ENCODE measurements at regions not wholly inside any gene's neighbourhood (a gene's known extent, or its start where the extent isn't known, plus 50 kb on each side); places are given as distances from the start of the nearest gene placed in this dataset.

GRCh38 chr9:135365013-135365768 is 114.4 kb upstream of the PPP1R26 start:
- no peak for TF ChIP-seq CTCF (IDR thresholded peaks at IDR 0.05; ENCODE audit: insufficient read depth, missing control alignments)
- no peak for FAIRE-seq
- no peak for DNase-seq (ENCODE audit: insufficient read length, low spot score)

GRCh38 chr9:135366104-135366503 is 113.5 kb upstream of the PPP1R26 start:
- DNase-seq (ENCODE audit: insufficient read length, low spot score) (no peak), FAIRE-seq (no peak)
- TF ChIP-seq CTCF (IDR thresholded peaks at IDR 0.05; ENCODE audit: insufficient read depth, missing control alignments): no peak

DNA sequence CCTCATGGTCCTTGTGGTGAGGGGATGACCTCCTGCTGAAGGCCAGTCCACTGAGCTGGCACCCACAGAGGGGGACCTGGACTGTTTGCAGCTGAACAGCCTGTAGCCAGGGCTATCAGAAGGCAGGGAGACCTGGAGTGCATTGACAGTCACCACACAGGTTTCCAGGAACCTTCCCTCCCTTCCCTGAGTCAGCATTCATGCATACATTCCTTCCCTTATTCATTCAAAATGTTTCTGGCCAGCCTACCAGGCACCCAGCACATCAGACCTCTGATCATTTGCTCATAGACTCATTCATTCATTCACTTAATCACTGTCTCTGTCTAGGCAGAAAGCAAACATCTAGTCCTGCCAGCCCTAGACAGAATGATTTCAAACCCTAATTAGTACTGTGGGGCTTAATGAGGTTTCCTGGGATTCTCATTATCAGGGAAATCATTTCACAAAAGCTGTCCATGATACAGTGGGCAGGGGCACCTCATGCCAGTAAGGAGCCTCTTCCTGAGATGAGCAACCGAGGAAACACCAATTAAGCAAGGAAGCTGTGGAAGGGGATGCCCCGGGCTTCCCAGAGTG is 110.1 kb upstream of the PPP1R26 start:
- DNase-seq (ENCODE audit: insufficient read length, low spot score): no peak
- no peak for TF ChIP-seq CTCF (IDR thresholded peaks at IDR 0.05; ENCODE audit: insufficient read depth, missing control alignments)
- no peak for FAIRE-seq

DNA sequence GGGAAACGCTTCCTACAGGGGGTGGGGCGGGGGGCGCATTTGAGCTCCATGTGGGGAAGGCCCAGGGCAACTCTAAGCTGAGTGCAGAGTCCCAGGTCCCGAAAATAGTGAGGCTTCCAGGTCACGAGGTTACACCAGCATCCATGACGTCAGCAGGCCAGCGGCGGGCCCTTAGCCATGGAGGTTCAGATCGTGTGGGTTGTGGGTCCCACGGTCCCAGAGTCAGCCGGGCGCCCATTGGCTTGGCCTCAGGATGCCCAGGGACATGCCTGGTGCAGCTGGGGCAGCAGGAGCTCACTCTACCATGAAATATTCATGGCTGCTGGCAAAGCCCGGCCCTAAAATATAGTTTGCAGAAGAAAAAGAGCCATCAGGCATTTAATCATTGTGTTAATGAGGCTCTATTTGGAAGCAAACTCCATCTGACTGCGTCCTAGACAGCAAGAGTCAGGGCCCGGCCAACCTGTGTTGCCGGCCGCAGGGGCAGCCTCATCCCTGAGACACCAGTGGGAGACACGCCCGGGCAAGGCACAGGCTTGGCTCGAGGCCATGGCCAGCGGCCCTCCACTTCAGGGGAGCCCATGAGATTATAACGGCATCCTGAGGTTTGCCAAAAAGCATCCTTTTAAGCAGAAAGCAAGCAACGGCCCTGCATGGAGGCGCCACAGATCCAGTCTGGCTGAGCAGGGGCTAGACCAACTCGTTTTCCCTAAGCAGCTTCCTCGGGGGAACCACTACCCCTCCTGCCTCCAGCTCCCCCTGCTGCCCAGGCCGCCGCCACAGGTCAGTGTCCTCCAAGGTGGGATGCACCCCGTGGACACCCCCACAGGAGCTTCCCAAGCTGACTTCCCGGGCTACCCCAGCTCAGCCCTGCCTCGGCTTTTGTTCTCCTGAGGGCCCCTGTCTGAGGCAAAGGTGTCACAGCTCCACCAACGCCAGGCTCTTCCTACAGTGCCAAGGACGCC is 108.9 kb upstream of the PPP1R26 start:
- TF ChIP-seq CTCF (IDR thresholded peaks at IDR 0.05; ENCODE audit: insufficient read depth, missing control alignments): peak; percentile 6
- DNase-seq (ENCODE audit: insufficient read length, low spot score): no peak
- FAIRE-seq: no peak

- TF ChIP-seq CTCF (IDR thresholded peaks at IDR 0.05; ENCODE audit: insufficient read depth, missing control alignments): no peak
- FAIRE-seq (no peak), DNase-seq (ENCODE audit: insufficient read length, low spot score) (no peak)
Measured at GRCh38 chr9:135371535-135371934, 108.0 kb upstream of the PPP1R26 start.

DNA sequence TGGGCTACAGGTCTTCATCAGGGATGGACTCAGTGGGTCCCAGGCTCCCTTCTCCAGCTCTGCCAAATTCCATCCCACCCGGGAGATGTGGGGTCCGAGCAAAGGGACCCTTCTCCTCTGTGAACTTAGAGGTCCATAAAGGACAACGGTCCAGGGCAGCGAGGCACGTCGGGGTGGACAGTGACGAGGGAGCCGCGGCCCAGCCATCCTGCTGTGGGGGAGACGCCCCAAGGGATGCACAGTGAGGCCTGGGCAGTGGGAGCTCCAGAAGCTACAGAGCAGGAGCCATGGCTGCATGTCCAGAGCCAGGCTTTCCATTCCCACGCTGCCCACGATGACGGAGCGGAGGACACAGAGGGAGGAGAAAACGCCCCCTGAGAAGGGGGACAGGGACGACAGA is 107.5 kb upstream of the PPP1R26 start:
- DNase-seq (ENCODE audit: insufficient read length, low spot score) (no peak), FAIRE-seq (no peak)
- TF ChIP-seq CTCF (IDR thresholded peaks at IDR 0.05; ENCODE audit: insufficient read depth, missing control alignments): no peak

Data from D721Med (cell line).